A172 (cell line): ENCODE measurements at regions not wholly inside any gene's neighbourhood (a gene's known extent, or its start where the extent isn't known, plus 50 kb on each side); places are given as distances from the start of the nearest gene placed in this dataset.

ENCODE experiments used
- DNase-seq: peaks from one replicate; pipeline ENCODE4 v3.0.0-alpha.2; 2015; ENCODE audit warnings: low spot score

- DNase-seq = no peak
Observed at GRCh38 chr12:126361804-126362203, 1296.6 kb downstream of the AACS start.

GRCh38 chr12:126362493-126362892, 1297.3 kb downstream of the AACS start:
- peak; percentile 2 for DNase-seq

- DNase-seq = no peak
Observed at GRCh38 chr12:126362964-126363363, 1297.7 kb downstream of the AACS start.

GRCh38 chr12:126369487-126370463, 1304.5 kb downstream of the AACS start:
- DNase-seq = peak; percentile 59

GRCh38 chr12:126383506-126383905, 1318.3 kb downstream of the AACS start:
- DNase-seq = no peak

- no peak for DNase-seq
Observed at GRCh38 chr12:126384026-126384564, 1318.9 kb downstream of the AACS start.

- peak; percentile 36 for DNase-seq
Observed at GRCh38 chr12:126385785-126386184, 1320.5 kb downstream of the AACS start.

GRCh38 chr12:126389220-126389841, 1324.1 kb downstream of the AACS start:
- peak; percentile 46 for DNase-seq

GRCh38 chr12:126389961-126390360, 1324.7 kb downstream of the AACS start:
- no peak for DNase-seq

GRCh38 chr12:126390969-126391566, 1325.8 kb downstream of the AACS start:
- DNase-seq = no peak

- no peak for DNase-seq
Observed at GRCh38 chr12:126396536-126396935, 1331.3 kb downstream of the AACS start.

GRCh38 chr12:126397071-126397581, 1331.9 kb downstream of the AACS start:
- DNase-seq = no peak

- no peak for DNase-seq
Observed at GRCh38 chr12:126397660-126398059, 1332.4 kb downstream of the AACS start.

GRCh38 chr12:126400831-126401230, 1335.6 kb downstream of the AACS start:
- DNase-seq = no peak

- no peak for DNase-seq
Observed at GRCh38 chr12:126404293-126404881, 1339.2 kb downstream of the AACS start.

- DNase-seq = no peak
Observed at GRCh38 chr12:126418400-126418799, 1353.2 kb downstream of the AACS start.

- DNase-seq = no peak
Observed at GRCh38 chr12:126419131-126419530, 1353.9 kb downstream of the AACS start.

GRCh38 chr12:126424696-126425095, 1359.5 kb downstream of the AACS start:
- DNase-seq = peak; percentile 16

- no peak for DNase-seq
Observed at GRCh38 chr12:126425264-126425663, 1360.0 kb downstream of the AACS start.

GRCh38 chr12:126428769-126429168, 1363.5 kb downstream of the AACS start:
- DNase-seq = no peak

- no peak for DNase-seq
Observed at GRCh38 chr12:126430921-126431320, 1365.7 kb downstream of the AACS start.

- DNase-seq = no peak
Observed at GRCh38 chr12:126431767-126432166, 1366.5 kb downstream of the AACS start.
